HCT116 (cell line): ENCODE measurements at regions not wholly inside any gene's neighbourhood (a gene's known extent, or its start where the extent isn't known, plus 50 kb on each side); places are given as distances from the start of the nearest gene placed in this dataset.

Experiments used
- ATAC-seq: fragments of 200-7000 bp; cut with Tn5 transposase; 2 replicates; pipeline ENCODE4 v1.9.1; 2020; ENCODE audit warnings: mild to moderate bottlenecking, moderate library complexity
- BruUV-seq: library from RNA; stranded (reverse); fragments of 400-500 nt; replicated peaks from 2 replicates; lab custom pipeline; 2021; lab: Mats Ljungman, UMichigan
- CTCF ChIA-PET: fragments of 300-600 bp; sonication (Branson Sonifier 250); formaldehyde crosslinking; loops from one replicate; lab custom pipeline; 2021; ENCODE audit warnings: antibody characterized with exemption; lab: Charles Lee
- POLR2A ChIA-PET: fragments of 300-600, 350-600 bp; sonication (Branson Sonifier 250); formaldehyde crosslinking; loops from one replicate; lab custom pipeline; 2021; ENCODE audit warnings: antibody characterized with exemption; lab: Charles Lee
- RAD21 ChIA-PET, 2 experiments: fragments of 300-600 bp; sonication (Branson Sonifier 250); formaldehyde crosslinking; loops; one replicate each; lab custom pipeline; 2023; ENCODE audit warnings: low total read pairs in 2 of 2; ENCODE audit not compliant: uncharacterized antibody in 2 of 2, unreplicated experiment in 2 of 2, low non-redundant PET in 1 of 2; lab: Charles Lee
- DNase-seq: peaks from one replicate; pipeline ENCODE4 v3.0.0-alpha.2; 2010; ENCODE audit warnings: low read depth, low spot score
- H2AFZ ChIP-seq: fragments of 200-600 bp; shearing (Covaris generic), sonication (generic); 2 replicates; pipeline ENCODE4 v1.6.1; 2017; ENCODE audit warnings: low read depth, mixed run types, mixed read lengths, antibody characterized with exemption, low read length; ENCODE audit not compliant: poor library complexity, severe bottlenecking
- H3K27ac ChIP-seq: 2 replicates; pipeline ENCODE4 v1.5.1; 2012; ENCODE audit warnings: low read depth, low read length
- H3K27me3 ChIP-seq: fragments of 200-600 bp; sonication (generic); 2 replicates; pipeline ENCODE4 v1.6.1; 2016; ENCODE audit warnings: mixed run types, low read length, mixed read lengths; ENCODE audit not compliant: insufficient read depth
- H3K36me3 ChIP-seq, 2 experiments: fragments of 200-500 bp in 1 of 2; fragments of 200-600 bp in 1 of 2; sonication (Bioruptor generic) in 1 of 2; sonication (generic) in 1 of 2; 2 replicates each; pipeline versions ENCODE4 v1.5.1 to v1.6.1; 2014 to 2016; ENCODE audit warnings: low read length in 2 of 2, inconsistent platforms in 1 of 2, mixed read lengths in 1 of 2, mixed run types in 1 of 2; ENCODE audit not compliant: insufficient read depth in 2 of 2, control insufficient read depth in 1 of 2
- H3K4me1 ChIP-seq, 2 experiments: fragments of 200-600 bp in 1 of 2; sonication (generic) in 1 of 2; 2 replicates each; pipeline versions ENCODE4 v1.5.1 to v1.6.1; 2012 to 2017; ENCODE audit warnings: low read length in 2 of 2, inconsistent platforms in 1 of 2, mild to moderate bottlenecking in 1 of 2, mixed read lengths in 1 of 2, mixed run types in 1 of 2, moderate library complexity in 1 of 2; ENCODE audit not compliant: insufficient read depth in 2 of 2, control insufficient read depth in 1 of 2
- H3K4me2 ChIP-seq: fragments of 200-600 bp; sonication (generic); 2 replicates; pipeline ENCODE4 v1.6.1; 2017; ENCODE audit warnings: mixed run types, low read length, mixed read lengths
- H3K4me3 ChIP-seq, 2 experiments: fragments of 200-600 bp in 1 of 2; sonication (generic) in 1 of 2; replicated peaks in 1 of 2; 2 replicates each; pipeline ENCODE4 v1.5.1; 2011 to 2016; ENCODE audit warnings: low read length in 2 of 2, control low read depth in 1 of 2, low read depth in 1 of 2, mild to moderate bottlenecking in 1 of 2, mixed read lengths in 1 of 2, mixed run types in 1 of 2
- H3K79me2 ChIP-seq: fragments of 200-600 bp; sonication (generic); 2 replicates; pipeline ENCODE4 v1.6.1; 2017; ENCODE audit warnings: mild to moderate bottlenecking, mixed run types, low read length, moderate library complexity, mixed read lengths; ENCODE audit not compliant: insufficient read depth
- H3K9ac ChIP-seq: fragments of 200-600 bp; sonication (generic); 2 replicates; pipeline ENCODE4 v1.6.1; 2016; ENCODE audit warnings: low read length, mixed read lengths
- H3K9me2 ChIP-seq: fragments of 200-600 bp; sonication (generic), shearing (Covaris generic); 2 replicates; pipeline ENCODE4 v1.6.1; 2017; ENCODE audit warnings: mixed run types, mild to moderate bottlenecking, moderate library complexity; ENCODE audit not compliant: insufficient read depth
- H3K9me3 ChIP-seq, 2 experiments: fragments of 200-500 bp in 1 of 2; fragments of 200-600 bp in 1 of 2; sonication (Bioruptor generic) in 1 of 2; sonication (generic) in 1 of 2; 2 replicates each; pipeline ENCODE4 v1.6.1; 2014 to 2017; ENCODE audit warnings: low read length in 2 of 2, mixed read lengths in 2 of 2, inconsistent platforms in 1 of 2, low read depth in 1 of 2, mild to moderate bottlenecking in 1 of 2, mixed run types in 1 of 2, moderate library complexity in 1 of 2; ENCODE audit not compliant: control insufficient read depth in 1 of 2, insufficient read depth in 1 of 2
- H4K20me1 ChIP-seq: fragments of 200-600 bp; sonication (generic), shearing (Covaris generic); 2 replicates; pipeline ENCODE4 v1.6.1; 2017; ENCODE audit warnings: mixed run types, mild to moderate bottlenecking, moderate library complexity; ENCODE audit not compliant: insufficient read depth
- EGR1 ChIP-seq: IDR thresholded peaks from 2 replicates; pipeline ENCODE4 v1.6.1; 2012; ENCODE audit warnings: low read depth
- RAD21 ChIP-seq: IDR thresholded peaks from 2 replicates; pipeline ENCODE4 v1.6.1; 2012; ENCODE audit warnings: low read depth, mild to moderate bottlenecking
- SRF ChIP-seq: IDR thresholded peaks from 2 replicates; pipeline ENCODE4 v1.6.1; 2012; ENCODE audit warnings: low read depth
- ZFX ChIP-seq: fragments of 450-650 bp; IDR thresholded peaks from 2 replicates; pipeline ENCODE4 v1.6.1; 2017
- intact Hi-C: fragments of 100-400 bp; cut with micrococcal nuclease; formaldehyde crosslinking; loops from 2 replicates; pipeline ENCODE4 v1.10.0; 2022
- TF ChIP-seq, protein P1 (sequence below), 3 experiments: fragments of 200-600 bp in 1 of 3; sonication (generic) in 1 of 3; IDR thresholded peaks in 2 of 3; conservative IDR thresholded peaks in 1 of 3; 2 replicates each; pipeline ENCODE4 v1.5.1; 2012 to 2017; ENCODE audit warnings: low read depth in 2 of 3, low read length in 2 of 3, antibody characterized with exemption in 1 of 3, borderline replicate concordance in 1 of 3, control low read depth in 1 of 3, mild to moderate bottlenecking in 1 of 3, mixed read lengths in 1 of 3, mixed run types in 1 of 3, moderate library complexity in 1 of 3; ENCODE audit not compliant: insufficient read depth in 1 of 3
- TF ChIP-seq, protein P2 (sequence below): IDR thresholded peaks from 2 replicates; pipeline ENCODE4 v1.6.1; 2012; ENCODE audit warnings: low read depth
- TF ChIP-seq, protein P3 (sequence below): IDR thresholded peaks from 2 replicates; pipeline ENCODE4 v1.6.1; 2011; ENCODE audit warnings: mild to moderate bottlenecking, low read length, moderate library complexity; ENCODE audit not compliant: insufficient replicate concordance; ENCODE audit errors: extremely low read depth

DNA sequence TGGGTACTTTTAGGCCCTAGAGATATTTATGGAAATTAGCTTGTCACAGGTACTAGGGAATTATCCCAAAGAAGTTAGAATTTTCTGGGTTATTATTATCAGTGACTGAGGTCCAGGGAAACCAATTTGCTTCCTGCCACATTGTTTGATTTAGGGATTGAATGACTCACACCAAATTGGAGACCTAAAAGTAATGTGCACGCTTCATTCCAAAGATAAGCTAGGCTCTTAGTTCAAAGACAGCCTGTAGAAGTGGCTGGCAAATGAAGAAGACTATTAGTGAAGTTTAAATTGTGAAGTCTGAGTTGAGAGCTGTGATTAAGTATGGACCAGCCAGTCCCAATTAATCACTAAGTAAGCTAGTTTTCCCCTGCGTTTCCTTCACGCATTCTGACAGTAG lies 188.1 kb upstream of the MYO3A start:
- DNase-seq (no peak), ATAC-seq (no peak)
- H3K9ac ChIP-seq = no peak overlapping the region
- ChIA-PET RAD21 (no interaction called here), POLR2A (no interaction called here), CTCF (no interaction called here)
- H3K27me3 ChIP-seq = peaks cover 19% of the 10 kb centered on the region
- no peak overlapping the region for H2AFZ ChIP-seq
- BruUV-seq = no TSS peak
- intact Hi-C loops = no loop called here
- TF ChIP-seq, protein P1, sequence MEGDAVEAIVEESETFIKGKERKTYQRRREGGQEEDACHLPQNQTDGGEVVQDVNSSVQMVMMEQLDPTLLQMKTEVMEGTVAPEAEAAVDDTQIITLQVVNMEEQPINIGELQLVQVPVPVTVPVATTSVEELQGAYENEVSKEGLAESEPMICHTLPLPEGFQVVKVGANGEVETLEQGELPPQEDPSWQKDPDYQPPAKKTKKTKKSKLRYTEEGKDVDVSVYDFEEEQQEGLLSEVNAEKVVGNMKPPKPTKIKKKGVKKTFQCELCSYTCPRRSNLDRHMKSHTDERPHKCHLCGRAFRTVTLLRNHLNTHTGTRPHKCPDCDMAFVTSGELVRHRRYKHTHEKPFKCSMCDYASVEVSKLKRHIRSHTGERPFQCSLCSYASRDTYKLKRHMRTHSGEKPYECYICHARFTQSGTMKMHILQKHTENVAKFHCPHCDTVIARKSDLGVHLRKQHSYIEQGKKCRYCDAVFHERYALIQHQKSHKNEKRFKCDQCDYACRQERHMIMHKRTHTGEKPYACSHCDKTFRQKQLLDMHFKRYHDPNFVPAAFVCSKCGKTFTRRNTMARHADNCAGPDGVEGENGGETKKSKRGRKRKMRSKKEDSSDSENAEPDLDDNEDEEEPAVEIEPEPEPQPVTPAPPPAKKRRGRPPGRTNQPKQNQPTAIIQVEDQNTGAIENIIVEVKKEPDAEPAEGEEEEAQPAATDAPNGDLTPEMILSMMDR (IDR thresholded peaks at IDR 0.05 in 2 of 3, conservative IDR thresholded peaks at IDR 0.05 in 1 of 3; ENCODE audit: borderline replicate concordance in 1 of 3, insufficient read depth in 1 of 3, low read depth in 2 of 3, low read length in 2 of 3) = no peak
- TF ChIP-seq, protein P2, sequence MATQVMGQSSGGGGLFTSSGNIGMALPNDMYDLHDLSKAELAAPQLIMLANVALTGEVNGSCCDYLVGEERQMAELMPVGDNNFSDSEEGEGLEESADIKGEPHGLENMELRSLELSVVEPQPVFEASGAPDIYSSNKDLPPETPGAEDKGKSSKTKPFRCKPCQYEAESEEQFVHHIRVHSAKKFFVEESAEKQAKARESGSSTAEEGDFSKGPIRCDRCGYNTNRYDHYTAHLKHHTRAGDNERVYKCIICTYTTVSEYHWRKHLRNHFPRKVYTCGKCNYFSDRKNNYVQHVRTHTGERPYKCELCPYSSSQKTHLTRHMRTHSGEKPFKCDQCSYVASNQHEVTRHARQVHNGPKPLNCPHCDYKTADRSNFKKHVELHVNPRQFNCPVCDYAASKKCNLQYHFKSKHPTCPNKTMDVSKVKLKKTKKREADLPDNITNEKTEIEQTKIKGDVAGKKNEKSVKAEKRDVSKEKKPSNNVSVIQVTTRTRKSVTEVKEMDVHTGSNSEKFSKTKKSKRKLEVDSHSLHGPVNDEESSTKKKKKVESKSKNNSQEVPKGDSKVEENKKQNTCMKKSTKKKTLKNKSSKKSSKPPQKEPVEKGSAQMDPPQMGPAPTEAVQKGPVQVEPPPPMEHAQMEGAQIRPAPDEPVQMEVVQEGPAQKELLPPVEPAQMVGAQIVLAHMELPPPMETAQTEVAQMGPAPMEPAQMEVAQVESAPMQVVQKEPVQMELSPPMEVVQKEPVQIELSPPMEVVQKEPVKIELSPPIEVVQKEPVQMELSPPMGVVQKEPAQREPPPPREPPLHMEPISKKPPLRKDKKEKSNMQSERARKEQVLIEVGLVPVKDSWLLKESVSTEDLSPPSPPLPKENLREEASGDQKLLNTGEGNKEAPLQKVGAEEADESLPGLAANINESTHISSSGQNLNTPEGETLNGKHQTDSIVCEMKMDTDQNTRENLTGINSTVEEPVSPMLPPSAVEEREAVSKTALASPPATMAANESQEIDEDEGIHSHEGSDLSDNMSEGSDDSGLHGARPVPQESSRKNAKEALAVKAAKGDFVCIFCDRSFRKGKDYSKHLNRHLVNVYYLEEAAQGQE = no peak
- TF ChIP-seq RAD21 (no peak), EGR1 (no peak), SRF (no peak), ZFX (no peak)
- TF ChIP-seq, protein P3, sequence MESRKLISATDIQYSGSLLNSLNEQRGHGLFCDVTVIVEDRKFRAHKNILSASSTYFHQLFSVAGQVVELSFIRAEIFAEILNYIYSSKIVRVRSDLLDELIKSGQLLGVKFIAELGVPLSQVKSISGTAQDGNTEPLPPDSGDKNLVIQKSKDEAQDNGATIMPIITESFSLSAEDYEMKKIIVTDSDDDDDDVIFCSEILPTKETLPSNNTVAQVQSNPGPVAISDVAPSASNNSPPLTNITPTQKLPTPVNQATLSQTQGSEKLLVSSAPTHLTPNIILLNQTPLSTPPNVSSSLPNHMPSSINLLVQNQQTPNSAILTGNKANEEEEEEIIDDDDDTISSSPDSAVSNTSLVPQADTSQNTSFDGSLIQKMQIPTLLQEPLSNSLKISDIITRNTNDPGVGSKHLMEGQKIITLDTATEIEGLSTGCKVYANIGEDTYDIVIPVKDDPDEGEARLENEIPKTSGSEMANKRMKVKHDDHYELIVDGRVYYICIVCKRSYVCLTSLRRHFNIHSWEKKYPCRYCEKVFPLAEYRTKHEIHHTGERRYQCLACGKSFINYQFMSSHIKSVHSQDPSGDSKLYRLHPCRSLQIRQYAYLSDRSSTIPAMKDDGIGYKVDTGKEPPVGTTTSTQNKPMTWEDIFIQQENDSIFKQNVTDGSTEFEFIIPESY = no peak
- H3K36me3 ChIP-seq = no peaks in the 10 kb centered on the region
- H3K9me3 ChIP-seq = no peaks in the 10 kb centered on the region
- no peaks in the 10 kb centered on the region for H3K9me2 ChIP-seq
- H3K4me3 ChIP-seq = no peak overlapping the region
- H3K4me2 ChIP-seq = no peak overlapping the region
- no peaks in the 10 kb centered on the region for H4K20me1 ChIP-seq
- H3K79me2 ChIP-seq = no peaks in the 10 kb centered on the region
- no peak overlapping the region for H3K27ac ChIP-seq
- no peaks in the 10 kb centered on the region for H3K4me1 ChIP-seq
